PC-9 (cell line): ENCODE measurements at regions not wholly inside any gene's neighbourhood (a gene's known extent, or its start where the extent isn't known, plus 50 kb on each side); places are given as distances from the start of the nearest gene placed in this dataset.

Source experiments
- BruUV-seq: library from RNA; stranded (reverse); fragments of 400-500 nt; replicated peaks from 2 replicates; lab custom pipeline; 2021; lab: Mats Ljungman, UMichigan
- CTCF ChIA-PET: fragments of 300-600 bp; sonication (Branson Sonifier 250); formaldehyde crosslinking; loops from one replicate; lab custom pipeline; 2022; ENCODE audit warnings: antibody characterized with exemption; lab: Charles Lee
- POLR2A ChIA-PET: fragments of 300-600 bp; sonication (Branson Sonifier 250); formaldehyde crosslinking; loops from one replicate; lab custom pipeline; 2022; ENCODE audit warnings: antibody characterized with exemption; ENCODE audit not compliant: unreplicated experiment; lab: Charles Lee
- DNase-seq, 2 experiments: peaks; one replicate each; pipeline versions ENCODE4 v3.0.0 to v3.0.0-alpha.2; 2015 to 2022; ENCODE audit warnings: mixed read lengths in 1 of 2
- H2AFZ ChIP-seq: fragments of 200-600 bp; sonication (generic); 2 replicates; pipeline ENCODE4 v1.8.1; 2017; ENCODE audit warnings: antibody characterized with exemption
- H3F3A ChIP-seq: fragments of 200-600 bp; sonication (generic); 2 replicates; pipeline ENCODE4 v1.8.1; 2017; ENCODE audit warnings: antibody characterized with exemption, mild to moderate bottlenecking, low read depth; ENCODE audit not compliant: insufficient read depth
- H3K27ac ChIP-seq: fragments of 200-600 bp; sonication (generic); 2 replicates; pipeline ENCODE4 v1.6.1; 2016; ENCODE audit warnings: mixed run types
- H3K27me3 ChIP-seq: fragments of 200-600 bp; sonication (generic); 2 replicates; pipeline ENCODE4 v1.6.1; 2016; ENCODE audit warnings: low read depth, mixed run types; ENCODE audit not compliant: insufficient read depth
- H3K36me3 ChIP-seq: fragments of 200-600 bp; sonication (generic); 2 replicates; pipeline ENCODE4 v1.6.1; 2016; ENCODE audit warnings: low read depth, mixed run types
- H3K4me1 ChIP-seq: fragments of 200-600 bp; sonication (generic); replicated peaks from 2 replicates; pipeline ENCODE4 v1.6.1; 2016; ENCODE audit warnings: mixed run types; ENCODE audit not compliant: insufficient read depth
- H3K4me2 ChIP-seq: fragments of 200-600 bp; sonication (generic); 2 replicates; pipeline ENCODE4 v1.6.1; 2017; ENCODE audit warnings: mixed run types
- H3K4me3 ChIP-seq: fragments of 200-600 bp; sonication (generic); 2 replicates; pipeline ENCODE4 v1.6.1; 2016; ENCODE audit warnings: mixed run types
- H3K79me2 ChIP-seq: fragments of 200-600 bp; sonication (generic); 2 replicates; pipeline ENCODE4 v1.6.1; 2017; ENCODE audit warnings: low read depth, mixed run types
- H3K9me2 ChIP-seq: fragments of 200-600 bp; sonication (generic); 2 replicates; pipeline ENCODE4 v1.8.1; 2017; ENCODE audit warnings: mild to moderate bottlenecking; ENCODE audit not compliant: insufficient read depth
- H3K9me3 ChIP-seq: fragments of 200-600 bp; sonication (generic); 2 replicates; pipeline ENCODE4 v1.8.1; 2016; ENCODE audit warnings: low read depth; ENCODE audit not compliant: insufficient read depth
- H4K20me1 ChIP-seq: fragments of 200-600 bp; sonication (generic); 2 replicates; pipeline ENCODE4 v1.8.1; 2017; ENCODE audit not compliant: insufficient read depth
- EZH2 ChIP-seq: fragments of 200-600 bp; sonication (generic); IDR thresholded peaks from 2 replicates; pipeline ENCODE4 v1.8.0; 2017; ENCODE audit warnings: antibody characterized with exemption, low read depth
- intact Hi-C: fragments of 100-400 bp; cut with micrococcal nuclease; formaldehyde crosslinking; loops from one replicate; pipeline ENCODE4 v1.10.0; 2022; ENCODE audit not compliant: unreplicated experiment
- TF ChIP-seq, protein P1 (sequence below): fragments of 200-600 bp; sonication (generic); conservative IDR thresholded peaks from 2 replicates; pipeline ENCODE4 v1.6.1; 2017; ENCODE audit warnings: mixed run types, antibody characterized with exemption, mild to moderate bottlenecking, moderate library complexity

DNA sequence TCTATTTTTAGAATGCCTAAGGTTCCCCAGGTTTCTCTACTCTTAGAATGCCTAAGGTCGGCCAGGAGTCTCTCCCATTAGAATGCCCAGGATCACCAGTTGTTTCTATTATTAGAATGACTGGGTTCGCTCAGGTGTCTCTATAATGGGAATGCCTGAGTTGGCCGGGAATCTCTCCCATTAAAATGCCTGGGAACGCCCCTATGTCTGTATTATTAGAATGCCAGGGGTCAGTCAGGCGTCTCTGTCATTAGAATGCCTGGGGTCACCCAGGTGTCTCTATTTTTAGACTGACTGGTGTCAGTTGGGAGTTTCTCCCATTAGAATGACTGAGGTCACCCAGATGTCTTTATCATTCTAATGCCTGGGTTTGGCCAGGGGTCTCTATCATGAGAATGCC lies 2252.5 kb downstream of the TP53TG3F start:
- POLR2A ChIA-PET, result no interaction called here

DNA sequence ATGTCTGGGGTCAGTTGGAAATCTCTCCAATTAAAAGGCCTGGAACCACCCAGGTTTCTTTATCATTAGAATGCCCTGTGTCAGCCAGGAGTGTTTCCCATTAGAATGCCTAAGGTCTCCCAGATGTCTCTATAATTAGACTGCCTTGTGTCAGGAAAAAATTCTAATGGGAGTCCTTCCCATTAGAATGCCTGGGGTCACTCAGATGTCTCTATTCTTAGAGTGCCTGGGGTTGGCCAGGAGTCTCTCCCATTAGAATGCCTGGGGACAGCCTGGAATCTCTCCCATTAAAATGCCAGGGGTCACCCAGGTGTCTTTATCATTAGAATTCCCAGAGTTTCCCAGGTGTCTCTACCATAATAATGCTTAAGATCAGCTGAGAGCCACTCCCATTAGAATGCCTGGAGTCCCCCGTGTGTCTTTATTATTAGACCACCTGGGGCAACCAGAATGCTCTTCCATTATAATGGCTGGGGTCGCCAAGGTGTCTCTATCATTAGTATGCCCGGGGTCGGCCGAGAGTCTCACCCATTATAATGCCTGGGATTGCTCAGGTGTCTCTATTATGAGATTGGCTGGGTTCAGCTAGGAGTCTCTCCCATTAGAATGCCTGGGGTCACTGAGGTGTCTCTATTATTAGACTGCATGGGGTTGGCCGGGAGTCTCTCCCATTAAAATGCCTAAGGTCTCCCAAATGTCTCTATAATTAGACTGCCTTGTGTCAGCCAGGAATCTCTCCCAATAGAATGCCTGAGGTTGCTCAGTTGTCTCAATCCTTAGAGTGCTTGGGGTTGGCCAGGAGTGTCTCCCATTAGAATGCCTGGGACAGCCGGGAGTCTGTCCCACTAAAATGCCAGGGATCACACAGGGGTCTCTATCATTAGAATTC lies 2254.6 kb downstream of the TP53TG3F start:
- BruUV-seq, result no TSS peak
- no peaks in the 10 kb centered on the region for H3K79me2 ChIP-seq
- TF ChIP-seq EZH2, result no peak
- TF ChIP-seq, protein P1, sequence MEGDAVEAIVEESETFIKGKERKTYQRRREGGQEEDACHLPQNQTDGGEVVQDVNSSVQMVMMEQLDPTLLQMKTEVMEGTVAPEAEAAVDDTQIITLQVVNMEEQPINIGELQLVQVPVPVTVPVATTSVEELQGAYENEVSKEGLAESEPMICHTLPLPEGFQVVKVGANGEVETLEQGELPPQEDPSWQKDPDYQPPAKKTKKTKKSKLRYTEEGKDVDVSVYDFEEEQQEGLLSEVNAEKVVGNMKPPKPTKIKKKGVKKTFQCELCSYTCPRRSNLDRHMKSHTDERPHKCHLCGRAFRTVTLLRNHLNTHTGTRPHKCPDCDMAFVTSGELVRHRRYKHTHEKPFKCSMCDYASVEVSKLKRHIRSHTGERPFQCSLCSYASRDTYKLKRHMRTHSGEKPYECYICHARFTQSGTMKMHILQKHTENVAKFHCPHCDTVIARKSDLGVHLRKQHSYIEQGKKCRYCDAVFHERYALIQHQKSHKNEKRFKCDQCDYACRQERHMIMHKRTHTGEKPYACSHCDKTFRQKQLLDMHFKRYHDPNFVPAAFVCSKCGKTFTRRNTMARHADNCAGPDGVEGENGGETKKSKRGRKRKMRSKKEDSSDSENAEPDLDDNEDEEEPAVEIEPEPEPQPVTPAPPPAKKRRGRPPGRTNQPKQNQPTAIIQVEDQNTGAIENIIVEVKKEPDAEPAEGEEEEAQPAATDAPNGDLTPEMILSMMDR, result no peak
- no peaks in the 10 kb centered on the region for H4K20me1 ChIP-seq
- ChIA-PET POLR2A (no interaction called here), CTCF (no interaction called here)
- no peaks in the 10 kb centered on the region for H3F3A ChIP-seq
- no peak overlapping the region for H3K4me3 ChIP-seq
- no peak for DNase-seq
- H2AFZ ChIP-seq, result no peak overlapping the region
- no peaks in the 10 kb centered on the region for H3K27me3 ChIP-seq
- intact Hi-C loops, result no loop called here
- H3K9me2 ChIP-seq, result no peaks in the 10 kb centered on the region
- no peaks in the 10 kb centered on the region for H3K4me1 ChIP-seq
- no peak overlapping the region for H3K4me2 ChIP-seq
- H3K36me3 ChIP-seq, result no peaks in the 10 kb centered on the region
- H3K27ac ChIP-seq, result no peak overlapping the region
- peaks cover 8% of the 10 kb centered on the region; the same call in 1 of the 2 replicates for H3K9me3 ChIP-seq

More for the DNA sequence above, 2252.5 kb downstream of the TP53TG3F start:
- intact Hi-C loops, result no loop called here
- H3K27me3 ChIP-seq, result no peaks in the 10 kb centered on the region
- no peak overlapping the region for H2AFZ ChIP-seq
- H3K36me3 ChIP-seq, result no peaks in the 10 kb centered on the region
- no peak overlapping the region for H3K4me3 ChIP-seq
- no peaks in the 10 kb centered on the region for H3K4me1 ChIP-seq
- H3K79me2 ChIP-seq, result no peaks in the 10 kb centered on the region
- BruUV-seq, result no TSS peak
- H4K20me1 ChIP-seq, result no peaks in the 10 kb centered on the region
- no peaks in the 10 kb centered on the region for H3F3A ChIP-seq
- no peaks in the 10 kb centered on the region for H3K9me2 ChIP-seq
- TF ChIP-seq, protein P1, result no peak
- TF ChIP-seq EZH2, result no peak
- H3K4me2 ChIP-seq, result no peak overlapping the region
- DNase-seq, result no peak
- H3K27ac ChIP-seq, result no peak overlapping the region
- CTCF ChIA-PET, result no interaction called here
- H3K9me3 ChIP-seq, result peaks cover 8% of the 10 kb centered on the region; the same call in 1 of the 2 replicates

DNA sequence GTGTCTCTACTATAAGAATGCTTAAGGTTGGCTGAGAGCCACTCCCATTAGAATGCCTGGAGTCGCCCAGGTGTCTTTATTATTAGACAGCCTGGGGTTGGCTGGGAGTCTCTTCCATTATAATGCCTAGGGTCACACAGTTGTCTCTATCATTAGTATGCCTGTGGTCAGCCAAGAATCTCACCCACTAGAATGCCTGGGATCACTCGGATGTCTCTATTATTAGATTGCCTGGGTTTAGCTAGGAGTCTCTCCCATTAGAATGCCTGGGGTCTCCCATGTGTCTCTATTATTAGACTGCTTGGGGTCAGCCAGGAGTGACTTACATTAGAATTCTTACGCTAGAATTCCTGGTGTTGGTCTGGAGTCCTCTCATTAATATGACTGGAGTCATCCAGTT lies 2255.3 kb downstream of the TP53TG3F start:
- H3K4me2 ChIP-seq, result no peak overlapping the region
- no peaks in the 10 kb centered on the region for H3K36me3 ChIP-seq
- no peaks in the 10 kb centered on the region for H3F3A ChIP-seq
- H2AFZ ChIP-seq, result no peak overlapping the region
- no peaks in the 10 kb centered on the region for H3K27me3 ChIP-seq
- DNase-seq, result no peak
- no peaks in the 10 kb centered on the region for H3K9me2 ChIP-seq
- H3K4me3 ChIP-seq, result no peak overlapping the region
- POLR2A ChIA-PET, result no interaction called here
- H3K4me1 ChIP-seq, result no peaks in the 10 kb centered on the region
- BruUV-seq, result no TSS peak
- H4K20me1 ChIP-seq, result no peaks in the 10 kb centered on the region
- TF ChIP-seq, protein P1, result no peak
- no peak for TF ChIP-seq EZH2
- H3K27ac ChIP-seq, result no peak overlapping the region
- no peaks in the 10 kb centered on the region for H3K79me2 ChIP-seq
- intact Hi-C loops, result no loop called here
- CTCF ChIA-PET, result no interaction called here
- peaks cover 8% of the 10 kb centered on the region; the same call in 1 of the 2 replicates for H3K9me3 ChIP-seq
